T-helper 2 cell treated with Interferon-gamma antibody and Interleukin-4, amounts not matched to agents 5 μg/mL and 100 μg/mL, for 36 hours (primary cell): ENCODE measurements at regions not wholly inside any gene's neighbourhood (a gene's known extent, or its start where the extent isn't known, plus 50 kb on each side); places are given as distances from the start of the nearest gene placed in this dataset.

Experiments used
- DNase-seq: peaks from one replicate; pipeline ENCODE4 v3.0.0; 2021; ENCODE audit warnings: low spot score
- H3K27ac Mint-ChIP-seq: one replicate; pipeline ENCODE4 v1.8.0; 2021; ENCODE audit warnings: mild to moderate bottlenecking, mixed read lengths
- H3K27me3 Mint-ChIP-seq: one replicate; pipeline ENCODE4 v1.8.0; 2021; ENCODE audit warnings: low read depth, mixed read lengths
- H3K36me3 Mint-ChIP-seq: one replicate; pipeline ENCODE4 v1.8.0; 2021; ENCODE audit warnings: low read depth, mixed read lengths
- H3K4me1 Mint-ChIP-seq: one replicate; pipeline ENCODE4 v1.8.0; 2021; ENCODE audit warnings: low read depth, mixed read lengths
- H3K4me3 Mint-ChIP-seq: one replicate; pipeline ENCODE4 v1.8.0; 2022; ENCODE audit warnings: mild to moderate bottlenecking, moderate library complexity, mixed read lengths
- H3K9me3 Mint-ChIP-seq: one replicate; pipeline ENCODE4 v1.8.0; 2021; ENCODE audit warnings: mixed read lengths

DNA sequence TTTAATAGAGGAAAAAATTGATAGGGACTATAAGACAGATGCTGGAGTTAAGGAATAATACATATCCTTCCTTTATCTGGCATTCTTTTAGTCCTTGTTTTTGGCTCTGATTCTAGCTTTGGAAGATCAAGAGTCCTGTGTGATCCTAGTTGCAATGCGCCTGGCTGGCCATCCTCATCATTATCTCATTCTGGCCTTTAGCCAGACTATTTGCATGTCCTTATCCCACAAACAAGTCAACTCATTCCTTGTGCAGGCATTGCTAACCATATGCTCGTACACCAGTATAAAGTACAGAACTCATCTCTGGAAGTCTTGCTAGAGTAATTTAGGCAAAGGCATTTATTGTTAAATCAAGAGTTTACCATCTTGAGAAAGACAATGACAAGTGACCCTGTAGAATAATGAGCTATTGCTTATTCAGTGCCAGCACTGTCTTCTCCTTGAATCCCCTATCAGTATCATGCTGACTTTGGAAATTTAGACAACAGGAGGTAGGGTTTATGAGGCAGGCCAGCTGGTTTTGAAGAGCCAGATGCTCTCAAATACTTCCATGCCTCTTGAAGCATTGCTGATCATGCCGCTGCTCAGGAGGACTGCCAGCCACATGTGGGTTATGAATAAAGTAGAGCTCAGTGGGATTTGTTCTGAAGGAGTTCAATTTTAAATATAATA, 1730.3 kb upstream of the TENM3 start:
- Mint-ChIP-seq H3K27ac (no peak overlapping the region), H3K4me1 (no peaks in the 10 kb centered on the region), H3K27me3 (no peaks in the 10 kb centered on the region), H3K4me3 (no peak overlapping the region), H3K36me3 (no peaks in the 10 kb centered on the region), H3K9me3 (peaks cover 13% of the 10 kb centered on the region)
- no peak for DNase-seq

DNA sequence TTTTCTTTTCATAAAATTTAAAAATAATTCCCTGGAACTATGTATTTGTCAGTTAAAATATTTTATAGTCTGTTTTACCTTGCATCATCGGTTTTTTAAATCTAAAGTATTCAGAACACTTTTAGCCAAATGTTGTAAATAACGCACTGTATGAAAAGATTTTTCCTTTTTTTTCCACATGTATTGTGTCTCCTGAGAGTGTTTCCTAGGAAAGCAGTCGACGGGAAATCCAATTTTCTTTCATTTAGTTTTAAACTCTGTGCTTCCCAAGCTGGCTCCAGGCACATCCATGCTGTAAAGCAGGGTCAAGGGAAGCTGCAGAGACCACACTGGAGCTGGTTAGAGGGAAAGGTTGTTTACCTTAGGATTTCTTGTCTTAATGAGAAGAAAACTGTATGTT, 1724.3 kb upstream of the TENM3 start:
- no peaks in the 10 kb centered on the region for H3K27me3 Mint-ChIP-seq
- no peaks in the 10 kb centered on the region for H3K36me3 Mint-ChIP-seq
- H3K4me1 Mint-ChIP-seq, result no peaks in the 10 kb centered on the region
- H3K9me3 Mint-ChIP-seq, result peaks cover 6% of the 10 kb centered on the region
- DNase-seq, result no peak
- no peak overlapping the region for H3K4me3 Mint-ChIP-seq
- no peak overlapping the region for H3K27ac Mint-ChIP-seq

DNA sequence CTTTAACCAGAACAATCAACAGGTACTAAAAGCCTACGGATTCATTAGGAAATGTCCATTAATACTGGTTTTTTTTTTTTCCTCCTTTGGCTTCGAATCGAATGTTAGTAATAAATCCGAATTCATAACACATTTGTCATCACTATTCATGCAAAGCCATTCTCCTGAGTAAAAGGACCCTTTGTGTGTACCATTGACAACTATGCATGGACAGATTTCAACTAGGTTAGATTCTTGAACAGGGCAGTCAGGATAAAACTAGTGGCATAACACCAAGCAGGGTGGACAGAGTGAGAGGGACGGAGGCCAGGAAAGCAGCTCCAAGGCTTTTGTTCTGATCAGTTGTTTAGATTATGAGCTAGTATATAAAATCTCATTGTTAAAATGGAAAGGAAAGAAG, 1722.0 kb upstream of the TENM3 start:
- DNase-seq, result no peak
- Mint-ChIP-seq H3K9me3 (peaks cover 1% of the 10 kb centered on the region), H3K4me3 (no peak overlapping the region), H3K27ac (no peak overlapping the region), H3K4me1 (no peaks in the 10 kb centered on the region), H3K36me3 (no peaks in the 10 kb centered on the region), H3K27me3 (no peaks in the 10 kb centered on the region)

DNA sequence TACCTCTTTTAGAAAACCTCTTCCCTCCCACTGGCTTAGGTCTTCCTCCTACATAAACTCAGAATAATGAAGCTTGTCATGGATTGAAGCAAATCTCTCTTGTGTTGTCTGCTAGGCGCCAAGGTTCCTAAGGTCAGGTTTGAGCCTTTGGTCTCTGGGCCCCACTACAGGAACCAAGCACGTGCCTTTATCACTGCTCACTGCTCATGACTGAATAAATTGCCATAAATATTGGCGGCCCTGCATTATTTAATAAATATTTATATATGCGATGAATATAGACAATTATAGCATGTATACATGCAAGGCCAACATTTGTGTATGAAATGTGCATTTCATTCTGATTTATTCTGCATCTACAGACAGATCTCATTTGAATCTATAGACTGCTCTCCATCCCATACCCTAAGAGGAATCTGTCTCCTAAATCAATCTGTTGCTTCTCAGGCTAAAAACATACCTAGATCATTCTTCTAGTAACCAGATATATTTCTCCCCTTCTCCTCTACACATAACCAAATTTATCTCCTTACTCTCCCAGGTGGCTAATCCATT, 1717.6 kb upstream of the TENM3 start:
- no peak for DNase-seq
- H3K36me3 Mint-ChIP-seq, result no peaks in the 10 kb centered on the region
- no peak overlapping the region for H3K27ac Mint-ChIP-seq
- H3K4me3 Mint-ChIP-seq, result no peak overlapping the region
- peaks cover 7% of the 10 kb centered on the region for H3K9me3 Mint-ChIP-seq
- H3K4me1 Mint-ChIP-seq, result no peaks in the 10 kb centered on the region
- H3K27me3 Mint-ChIP-seq, result no peaks in the 10 kb centered on the region

DNA sequence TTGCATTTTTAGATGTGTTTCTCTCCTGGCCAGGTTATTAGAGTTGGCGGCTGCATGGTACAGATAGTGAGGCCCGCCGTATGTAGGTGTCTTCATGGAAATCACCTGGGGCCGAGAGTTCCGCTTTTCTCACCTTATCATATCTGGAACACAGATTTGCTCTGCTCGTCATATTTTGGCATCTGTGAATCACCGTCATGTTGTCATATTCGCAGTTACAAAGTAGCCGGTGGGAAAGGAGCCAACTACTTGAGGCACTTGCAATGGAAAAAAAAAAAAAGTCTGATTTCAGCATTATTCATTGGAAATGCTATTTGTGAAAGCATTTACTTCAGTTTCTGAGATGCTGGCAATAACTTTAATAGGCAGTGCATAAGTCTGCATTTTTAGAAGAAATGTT, 1715.2 kb upstream of the TENM3 start:
- Mint-ChIP-seq H3K4me1 (no peaks in the 10 kb centered on the region), H3K27ac (no peak overlapping the region), H3K4me3 (no peak overlapping the region), H3K27me3 (no peaks in the 10 kb centered on the region), H3K9me3 (peaks cover 7% of the 10 kb centered on the region), H3K36me3 (no peaks in the 10 kb centered on the region)
- DNase-seq, result no peak

DNA sequence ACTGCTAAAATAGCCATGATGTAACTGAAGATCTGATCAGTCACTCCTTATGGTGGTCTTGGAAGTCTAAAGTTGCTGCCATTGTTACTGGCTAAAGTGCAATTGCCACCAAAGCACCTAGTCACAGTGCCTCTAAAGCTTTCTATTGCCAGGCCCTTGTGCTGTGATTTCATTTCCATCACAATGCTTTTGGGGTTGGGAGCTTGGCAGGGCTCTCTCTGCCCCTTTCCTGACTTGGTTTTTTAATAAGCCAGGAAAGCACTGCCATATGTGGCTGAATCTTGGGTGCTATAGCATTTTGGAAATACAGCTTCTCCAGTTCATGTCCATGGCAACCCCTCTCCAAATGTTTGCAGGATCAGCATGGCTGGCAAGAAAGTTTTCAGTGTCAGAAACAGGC, 1712.4 kb upstream of the TENM3 start:
- Mint-ChIP-seq H3K4me1 (no peaks in the 10 kb centered on the region), H3K9me3 (peaks cover 7% of the 10 kb centered on the region), H3K36me3 (no peaks in the 10 kb centered on the region), H3K4me3 (no peak overlapping the region), H3K27ac (no peak overlapping the region), H3K27me3 (no peaks in the 10 kb centered on the region)
- no peak for DNase-seq

DNA sequence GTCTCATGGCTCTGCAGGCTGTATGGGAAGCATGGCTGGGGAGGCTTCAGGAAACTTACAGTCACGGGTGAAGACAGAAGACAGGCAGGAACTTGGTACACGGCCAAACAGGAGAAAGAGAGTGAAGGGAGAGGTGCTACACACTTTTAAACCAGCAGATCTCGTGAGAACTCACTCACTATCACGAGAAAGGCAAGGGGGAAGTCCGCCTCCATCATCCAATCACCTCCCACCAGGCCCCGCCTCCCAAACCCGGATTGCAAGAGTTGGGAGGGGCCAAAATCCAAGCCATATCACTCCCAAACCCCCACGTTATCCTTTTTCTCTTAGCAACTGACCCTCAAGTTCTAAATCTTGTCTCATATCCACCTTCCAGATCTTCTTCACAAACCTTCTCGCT, 1710.5 kb upstream of the TENM3 start:
- no peak for DNase-seq
- H3K27ac Mint-ChIP-seq, result no peak overlapping the region
- H3K9me3 Mint-ChIP-seq, result peaks cover 7% of the 10 kb centered on the region
- H3K36me3 Mint-ChIP-seq, result no peaks in the 10 kb centered on the region
- no peak overlapping the region for H3K4me3 Mint-ChIP-seq
- no peaks in the 10 kb centered on the region for H3K27me3 Mint-ChIP-seq
- H3K4me1 Mint-ChIP-seq, result no peaks in the 10 kb centered on the region

DNA sequence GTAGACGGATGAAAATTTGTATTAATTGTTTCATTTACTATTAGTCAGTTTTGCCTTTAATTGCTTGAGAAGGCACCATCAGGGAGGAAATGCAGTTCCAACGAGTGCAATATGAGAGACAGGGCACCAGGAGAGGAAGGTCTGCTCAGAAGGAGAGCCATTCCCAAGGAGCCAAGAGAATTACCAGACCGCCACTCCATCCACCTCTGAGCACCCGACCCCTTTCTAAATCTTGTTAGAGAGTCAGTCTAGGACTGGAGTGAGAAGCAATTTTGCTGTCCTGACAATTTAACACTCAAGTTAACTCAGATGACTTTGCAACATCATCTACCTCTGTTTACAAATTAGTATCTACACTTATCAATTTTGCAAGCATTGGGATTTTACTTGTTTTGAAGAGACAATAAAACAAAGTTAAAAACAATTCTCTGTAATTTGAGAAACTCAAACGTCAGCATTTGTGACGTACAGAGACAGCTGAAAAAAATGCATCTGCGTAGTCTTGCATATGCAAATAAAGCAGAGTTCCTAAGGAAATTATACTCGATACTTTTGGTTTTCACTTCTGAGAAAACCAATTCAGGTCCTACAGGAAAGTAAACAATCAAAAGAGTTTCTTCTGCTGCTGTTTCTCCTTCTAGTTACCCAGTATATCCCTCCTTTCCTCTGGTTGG, 1704.7 kb upstream of the TENM3 start:
- Mint-ChIP-seq H3K27me3 (no peaks in the 10 kb centered on the region), H3K9me3 (no peaks in the 10 kb centered on the region), H3K4me1 (no peaks in the 10 kb centered on the region), H3K4me3 (no peak overlapping the region), H3K36me3 (no peaks in the 10 kb centered on the region), H3K27ac (no peak overlapping the region)
- DNase-seq, result no peak

DNA sequence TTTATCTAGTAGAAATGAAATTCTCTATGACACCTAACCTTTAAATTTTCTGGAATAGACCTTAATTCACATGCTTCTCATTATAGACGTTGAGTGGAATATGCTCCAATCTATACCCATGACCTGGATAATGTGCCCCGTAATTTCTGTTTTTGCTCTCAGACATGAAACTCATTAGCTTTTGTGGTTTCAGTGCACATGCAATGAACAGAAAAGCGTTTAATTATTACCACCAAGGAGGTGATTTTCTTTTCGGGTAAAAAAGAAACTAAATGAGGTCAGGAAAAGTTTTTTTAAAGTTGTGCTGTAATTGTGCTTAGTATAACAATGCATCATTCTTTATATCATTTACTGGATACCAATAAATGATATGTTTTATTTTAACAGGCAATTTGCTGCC, 1703.9 kb upstream of the TENM3 start:
- H3K27ac Mint-ChIP-seq, result no peak overlapping the region
- no peaks in the 10 kb centered on the region for H3K9me3 Mint-ChIP-seq
- no peaks in the 10 kb centered on the region for H3K27me3 Mint-ChIP-seq
- no peaks in the 10 kb centered on the region for H3K36me3 Mint-ChIP-seq
- no peak overlapping the region for H3K4me3 Mint-ChIP-seq
- H3K4me1 Mint-ChIP-seq, result no peaks in the 10 kb centered on the region
- no peak for DNase-seq

DNA sequence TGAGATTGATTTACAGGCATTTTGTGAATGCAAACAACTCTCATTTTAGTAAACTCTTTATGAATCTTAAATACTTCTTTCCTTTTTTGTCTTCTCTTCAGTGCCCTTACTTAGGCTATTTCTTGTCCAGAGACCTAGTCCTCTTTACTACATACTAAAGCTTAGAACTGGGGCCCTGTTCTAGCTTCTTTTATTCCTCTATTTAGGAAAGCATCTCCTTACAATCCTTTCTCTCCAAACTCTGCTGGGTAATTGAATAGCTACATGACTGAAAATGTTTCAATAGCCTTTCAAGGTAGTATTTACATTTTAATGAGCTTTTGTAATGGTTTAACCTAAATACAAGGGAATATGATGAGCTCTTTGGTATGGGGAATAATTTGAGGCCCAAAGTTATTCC, 1701.5 kb upstream of the TENM3 start:
- no peak overlapping the region for H3K27ac Mint-ChIP-seq
- no peaks in the 10 kb centered on the region for H3K9me3 Mint-ChIP-seq

DNA sequence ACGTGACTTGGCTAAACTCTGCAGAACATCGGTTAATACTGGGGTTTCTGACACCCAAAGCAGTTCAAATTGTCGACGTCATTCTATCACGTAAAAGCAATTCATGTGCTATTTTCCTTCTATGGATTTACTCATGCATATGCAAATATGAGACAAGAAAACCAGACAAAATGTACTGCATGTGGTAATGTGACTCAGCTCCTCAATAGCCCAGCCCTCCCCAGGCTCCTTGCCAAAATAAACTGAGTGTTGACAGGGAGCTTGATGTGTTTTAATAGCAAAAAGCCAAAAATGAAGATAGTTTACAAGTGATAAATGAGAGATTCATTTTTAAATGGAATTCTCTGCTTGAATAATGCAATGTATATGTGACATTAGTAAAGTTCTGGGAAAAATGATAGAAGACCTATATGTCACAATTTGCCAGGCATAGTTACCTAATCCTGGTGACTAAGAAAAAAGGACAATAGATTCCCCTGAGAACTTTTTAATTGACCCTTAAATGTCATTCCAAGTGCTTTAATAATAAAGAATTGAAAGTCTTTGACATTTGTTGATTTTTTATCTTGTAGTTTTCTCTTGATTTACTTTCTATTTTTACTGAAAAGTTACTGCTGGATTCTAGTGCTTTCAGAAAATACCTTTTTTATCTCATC, 1700.6 kb upstream of the TENM3 start:
- H3K4me1 Mint-ChIP-seq, result no peaks in the 10 kb centered on the region
- no peak overlapping the region for H3K4me3 Mint-ChIP-seq
- H3K9me3 Mint-ChIP-seq, result no peaks in the 10 kb centered on the region
- no peaks in the 10 kb centered on the region for H3K36me3 Mint-ChIP-seq
- DNase-seq, result no peak
- H3K27me3 Mint-ChIP-seq, result no peaks in the 10 kb centered on the region
- H3K27ac Mint-ChIP-seq, result no peak overlapping the region

More for the DNA sequence above, 1701.5 kb upstream of the TENM3 start:
- Mint-ChIP-seq H3K27me3 (no peaks in the 10 kb centered on the region), H3K4me3 (no peak overlapping the region), H3K36me3 (no peaks in the 10 kb centered on the region), H3K4me1 (no peaks in the 10 kb centered on the region)
- no peak for DNase-seq

DNA sequence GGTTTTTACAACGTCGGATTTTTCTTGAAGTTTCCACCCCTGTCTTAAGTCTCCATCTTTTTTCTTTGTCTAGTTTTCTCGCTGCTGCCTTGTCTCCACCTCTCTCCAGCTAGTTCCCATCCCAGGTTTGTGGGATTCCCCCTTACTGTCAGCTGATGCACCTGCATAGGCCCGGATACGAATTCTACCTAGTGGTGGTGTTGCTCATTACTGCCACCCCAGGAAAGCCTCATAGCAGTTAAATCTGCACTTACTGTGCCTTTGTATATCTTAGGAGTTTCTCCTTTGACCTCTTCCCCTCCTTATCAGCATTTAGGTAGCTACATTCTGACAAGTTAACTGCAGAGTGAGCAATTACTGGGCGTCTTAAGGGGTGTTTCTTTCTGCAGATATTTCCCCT, 1693.1 kb upstream of the TENM3 start:
- Mint-ChIP-seq H3K4me3 (no peak overlapping the region), H3K4me1 (no peaks in the 10 kb centered on the region), H3K27me3 (no peaks in the 10 kb centered on the region), H3K27ac (no peak overlapping the region), H3K36me3 (no peaks in the 10 kb centered on the region), H3K9me3 (peaks cover 5% of the 10 kb centered on the region)
- no peak for DNase-seq

DNA sequence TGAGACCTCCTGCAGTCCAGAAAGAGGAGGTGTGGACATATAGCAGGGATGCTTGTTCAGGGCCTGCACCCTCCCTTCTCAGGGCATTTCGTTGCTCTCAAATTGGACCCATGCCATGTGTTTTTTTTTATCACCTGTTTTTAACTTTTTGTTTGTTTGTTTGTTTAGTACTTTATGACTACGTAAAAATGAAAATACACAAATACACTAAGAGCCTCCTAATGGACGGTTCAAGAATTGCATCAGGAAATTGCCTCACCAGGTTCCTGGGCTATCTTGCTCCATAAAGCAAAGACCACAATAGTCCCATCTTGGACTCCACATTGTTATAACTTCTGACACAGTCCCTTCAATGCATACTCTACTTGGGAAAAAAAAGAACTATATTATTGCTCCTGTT, 1685.9 kb upstream of the TENM3 start:
- no peaks in the 10 kb centered on the region for H3K27me3 Mint-ChIP-seq
- H3K27ac Mint-ChIP-seq, result no peak overlapping the region
- H3K4me1 Mint-ChIP-seq, result no peaks in the 10 kb centered on the region
- H3K36me3 Mint-ChIP-seq, result no peaks in the 10 kb centered on the region
- DNase-seq, result no peak
- no peaks in the 10 kb centered on the region for H3K9me3 Mint-ChIP-seq
- H3K4me3 Mint-ChIP-seq, result no peak overlapping the region

DNA sequence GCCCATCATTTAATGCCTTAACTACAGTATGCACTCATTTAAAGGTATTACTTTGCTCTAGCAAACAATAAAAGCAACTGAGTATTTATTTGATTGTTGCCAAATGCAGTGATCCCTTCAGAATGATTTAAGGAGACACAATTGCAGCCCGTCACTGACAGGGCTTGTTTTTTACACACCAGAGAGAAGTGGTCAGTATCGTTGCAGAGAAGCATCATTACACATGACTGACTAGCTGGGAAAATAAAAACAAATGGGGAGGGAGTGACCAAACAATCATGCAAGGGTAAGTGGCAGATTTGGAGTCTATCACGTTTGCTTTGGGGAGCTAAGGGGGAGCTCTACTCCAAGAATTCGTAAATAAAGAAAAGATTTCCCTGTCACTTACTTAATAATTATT, 1685.3 kb upstream of the TENM3 start:
- Mint-ChIP-seq H3K4me3 (no peak overlapping the region), H3K36me3 (no peaks in the 10 kb centered on the region), H3K4me1 (no peaks in the 10 kb centered on the region), H3K9me3 (no peaks in the 10 kb centered on the region), H3K27ac (no peak overlapping the region), H3K27me3 (no peaks in the 10 kb centered on the region)
- DNase-seq, result no peak
